C4-2B (cell line): ENCODE measurements at regions not wholly inside any gene's neighbourhood (a gene's known extent, or its start where the extent isn't known, plus 50 kb on each side); places are given as distances from the start of the nearest gene placed in this dataset.

ENCODE experiments used
- H3K27ac ChIP-seq: fragments of 450-650 bp; 2 replicates; pipeline ENCODE4 v1.5.1; 2017
- CTCF ChIP-seq: fragments of 450-650 bp; conservative IDR thresholded peaks from 2 replicates; pipeline ENCODE4 v1.5.1; 2017; ENCODE audit warnings: mild to moderate bottlenecking
- ZFX ChIP-seq: fragments of 450-650 bp; IDR thresholded peaks from 2 replicates; pipeline ENCODE4 v1.6.1; 2017

GRCh38 chr10:60439641-60440040 is 50.0 kb upstream of the ANK3 start:
- no peak overlapping the region for H3K27ac ChIP-seq
- no peak for TF ChIP-seq ZFX
- TF ChIP-seq CTCF: no peak
